NCI-H524 treated with DMSO at 0.1 percent for 48 hours (cell line): ENCODE measurements at regions not wholly inside any gene's neighbourhood (a gene's known extent, or its start where the extent isn't known, plus 50 kb on each side); places are given as distances from the start of the nearest gene placed in this dataset.
"Not testable (repeated sequence)": the region's sequence is repeated elsewhere in the genome, so short reads cannot be mapped to it uniquely, and the experiment has no call there.

Experiments used
- DNase-seq: peaks from one replicate; lab custom pipeline; 2025; lab: John Stamatoyannopoulos, UW

DNA sequence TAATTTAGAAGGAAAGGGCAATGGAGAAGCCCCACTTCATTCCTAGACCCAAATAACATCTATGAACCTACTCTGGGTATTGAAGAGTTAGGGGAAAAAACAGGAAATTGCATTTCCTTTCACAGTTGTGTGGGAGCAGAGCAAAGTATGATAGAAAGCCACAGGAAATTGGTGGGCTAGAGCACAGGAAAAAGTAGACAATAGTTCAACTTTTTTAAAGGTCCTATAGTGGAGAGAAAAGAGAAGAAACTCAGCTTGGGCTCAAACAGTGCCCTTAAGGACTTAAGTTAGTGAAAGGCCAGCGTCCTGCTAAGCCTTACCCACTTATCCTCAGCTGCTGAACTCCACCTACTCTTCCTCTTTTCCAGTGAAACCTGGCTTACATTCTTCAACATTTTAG is 258.1 kb downstream of the DPY19L2 start:
- DNase-seq: no peak

DNA sequence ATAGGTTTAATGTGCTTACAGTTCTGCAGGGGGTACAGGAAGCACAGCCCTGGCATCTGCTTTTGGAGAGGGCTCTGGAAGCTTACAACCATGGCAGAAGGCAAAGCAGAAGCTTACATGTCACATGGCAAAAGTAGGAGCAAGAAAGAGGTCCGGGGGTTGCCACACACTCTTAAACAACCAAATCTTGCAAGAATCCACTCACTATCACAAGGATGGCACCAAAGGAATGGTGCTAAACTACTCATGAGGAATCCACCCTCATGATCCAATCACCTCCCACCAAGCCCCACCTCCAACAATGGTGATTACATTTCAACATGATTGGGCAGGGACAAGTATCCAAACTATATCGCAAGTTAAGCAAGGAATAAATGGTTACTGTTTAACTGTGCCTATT is 255.8 kb upstream of the AVPR1A start:
- DNase-seq: no peak

DNA sequence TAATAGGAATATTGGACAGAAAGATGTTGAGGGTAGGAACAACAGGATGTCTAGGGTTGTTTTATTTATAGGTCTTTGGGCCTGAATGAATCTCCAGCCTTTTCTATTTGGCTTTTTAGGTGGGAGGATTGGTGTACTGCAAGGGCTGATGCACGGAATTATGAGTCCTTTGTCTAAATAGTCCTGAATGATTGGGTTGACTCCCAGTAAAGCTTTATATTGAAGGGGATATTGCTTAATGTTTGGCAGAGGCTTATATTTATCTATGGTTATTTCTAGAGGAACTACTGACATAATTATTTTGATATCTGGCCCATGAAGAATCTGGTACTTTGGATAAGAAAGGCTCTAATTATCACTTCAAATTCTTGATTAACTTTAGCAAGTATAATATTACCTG is 253.6 kb upstream of the AVPR1A start:
- DNase-seq: no peak

DNA sequence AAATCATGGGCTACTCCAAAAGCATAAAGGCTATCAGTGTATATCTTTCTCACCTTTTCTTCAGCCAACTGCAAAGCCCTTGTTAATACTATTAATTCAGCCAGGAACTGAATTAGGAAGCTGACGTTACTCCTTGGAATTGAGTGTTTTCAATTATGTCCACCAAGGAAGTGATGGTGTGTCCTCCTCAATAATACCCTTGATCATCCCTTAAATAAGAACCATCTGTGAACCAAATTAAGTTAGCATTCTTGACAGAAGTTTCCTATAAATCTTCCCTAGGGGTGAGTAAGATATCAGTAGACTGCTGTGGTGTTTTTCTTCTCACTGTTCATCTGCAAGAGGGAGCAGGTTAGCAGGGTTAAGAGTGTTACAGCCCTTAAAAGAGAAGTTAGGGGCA is 252.3 kb upstream of the AVPR1A start:
- no peak for DNase-seq

DNA sequence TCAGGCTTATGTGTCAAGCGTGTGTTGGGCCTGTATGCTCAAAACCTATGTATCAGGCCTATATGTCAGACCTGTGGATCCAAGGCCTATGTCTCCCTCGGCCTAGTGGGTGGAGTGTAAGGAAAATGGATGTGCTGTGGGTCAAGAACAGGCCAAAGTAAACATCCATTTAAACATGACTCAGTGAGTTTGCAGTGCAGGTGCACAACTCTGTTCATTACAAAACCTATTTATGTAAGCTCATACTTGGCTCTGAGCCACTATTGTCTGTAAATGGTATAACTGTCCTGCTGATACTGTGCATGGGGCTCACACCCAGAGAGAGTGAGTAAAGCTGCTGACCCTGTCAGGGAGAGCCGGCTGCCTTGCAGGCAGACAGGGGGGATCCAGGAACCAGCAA is 249.7 kb upstream of the AVPR1A start:
- no peak for DNase-seq

DNA sequence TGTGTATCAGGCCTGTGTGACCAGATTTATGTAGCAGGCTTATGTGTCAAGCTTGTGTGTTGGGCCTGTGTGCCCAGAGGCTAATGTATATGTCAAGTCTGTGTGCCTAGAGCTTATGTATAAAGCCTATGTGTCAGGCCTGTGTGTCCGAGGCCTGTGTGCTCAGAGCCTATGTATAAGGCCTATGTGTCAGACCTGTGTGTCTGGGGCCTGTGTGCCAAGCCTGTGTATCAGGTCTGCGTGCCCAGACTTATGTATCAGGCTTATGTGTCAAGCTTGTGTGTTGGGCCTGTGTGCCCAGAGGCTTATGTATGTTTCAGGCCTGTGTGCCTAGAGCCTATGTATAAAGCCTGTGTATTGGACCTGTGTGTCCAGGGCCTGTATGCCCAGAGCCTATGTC is 249.3 kb upstream of the AVPR1A start:
- DNase-seq: no peak

DNA sequence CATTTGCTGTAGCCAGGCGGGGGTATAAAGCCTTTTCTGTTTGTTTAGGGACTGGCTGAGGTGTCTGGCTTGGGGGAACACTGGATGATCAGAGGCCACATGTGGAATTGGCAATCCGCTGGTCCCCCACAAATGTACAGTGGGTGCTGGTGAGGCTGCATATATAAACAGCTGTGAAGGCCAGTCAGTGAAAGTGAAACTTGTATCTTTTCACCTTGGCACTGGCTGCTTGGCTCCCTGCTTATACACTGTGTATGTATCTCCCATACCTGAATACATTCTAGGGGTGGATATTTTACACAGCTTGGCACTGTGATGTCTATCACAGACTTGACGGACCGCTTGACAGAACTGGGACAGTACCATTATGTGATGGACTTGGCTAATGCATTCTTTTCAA is 246.8 kb upstream of the AVPR1A start:
- DNase-seq: no peak

DNA sequence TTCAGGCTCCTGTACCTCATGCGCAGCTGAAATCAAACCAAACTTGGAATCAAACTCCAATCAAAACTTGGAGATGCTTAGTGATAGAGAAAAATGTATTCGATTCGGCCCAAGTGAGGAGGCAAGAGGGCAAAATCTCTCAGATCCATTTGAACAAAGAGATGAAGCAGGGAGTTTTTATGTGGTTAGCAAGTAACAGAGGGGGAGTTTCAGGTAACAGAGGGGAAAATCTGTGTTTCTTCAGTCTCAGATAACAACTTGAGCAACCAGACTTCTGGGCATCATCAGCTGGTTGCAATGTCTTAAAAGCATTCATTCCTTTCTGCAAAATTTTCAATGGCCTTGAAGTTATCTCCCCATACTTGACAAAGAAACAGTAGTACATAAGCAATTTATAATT is 245.1 kb upstream of the AVPR1A start:
- no peak for DNase-seq

DNA sequence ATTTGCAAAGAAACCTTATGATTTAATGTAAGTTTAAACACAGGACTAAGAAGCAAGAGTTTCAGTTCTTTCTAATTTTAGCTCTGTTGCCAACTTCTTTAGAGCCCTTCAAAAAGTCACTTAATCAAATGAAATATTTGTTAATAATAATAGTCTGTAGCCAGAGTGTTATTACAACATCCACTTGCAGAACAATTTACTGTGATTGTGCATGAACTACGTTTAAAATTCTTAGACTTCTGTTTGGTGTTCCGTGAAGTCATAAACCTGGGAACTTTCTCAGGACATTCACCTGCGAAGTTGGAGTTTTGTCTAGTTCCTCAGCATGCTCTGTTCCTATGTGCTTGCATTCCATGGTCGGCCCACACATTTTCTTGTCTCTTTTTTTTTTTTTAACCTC is 244.0 kb upstream of the AVPR1A start:
- DNase-seq: no peak

DNA sequence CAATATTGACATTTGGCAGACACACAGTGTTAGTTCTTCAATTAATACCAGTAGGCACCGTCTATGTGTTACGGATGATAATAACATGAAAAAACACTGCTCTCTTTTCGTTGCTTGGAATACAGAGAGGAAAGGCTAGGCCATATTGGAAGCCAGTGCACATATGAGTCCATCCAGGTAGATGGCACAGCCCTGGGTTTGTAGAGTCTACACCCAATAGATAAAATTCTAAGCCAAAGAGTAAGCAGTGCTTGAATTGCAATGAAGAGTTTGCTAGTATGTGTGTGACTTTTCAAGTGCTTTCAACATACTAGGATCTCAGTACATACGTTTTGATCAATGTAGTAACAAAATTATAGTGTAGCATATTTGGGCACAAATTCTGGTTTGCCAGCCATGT is 243.3 kb upstream of the AVPR1A start:
- DNase-seq: no peak

DNA sequence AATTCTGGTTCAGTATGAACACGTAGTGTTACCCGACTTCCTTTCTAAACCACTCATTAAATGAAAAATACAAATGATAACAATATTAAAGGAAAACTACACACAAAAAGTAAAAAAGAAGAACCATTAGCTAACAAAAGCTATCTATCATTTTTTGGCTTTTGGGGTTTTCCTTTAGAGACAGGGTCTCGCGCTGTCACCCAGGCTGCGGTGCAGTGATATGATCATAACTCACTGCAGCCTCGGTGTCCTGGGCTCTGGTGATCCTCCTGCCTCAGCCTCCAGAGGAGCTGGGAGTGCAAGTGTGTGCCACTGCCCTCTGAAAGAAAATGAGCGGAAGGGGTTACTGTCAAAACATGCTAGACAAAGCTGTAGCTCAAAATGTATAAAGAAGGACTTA is 238.2 kb upstream of the AVPR1A start:
- no peak for DNase-seq

DNA sequence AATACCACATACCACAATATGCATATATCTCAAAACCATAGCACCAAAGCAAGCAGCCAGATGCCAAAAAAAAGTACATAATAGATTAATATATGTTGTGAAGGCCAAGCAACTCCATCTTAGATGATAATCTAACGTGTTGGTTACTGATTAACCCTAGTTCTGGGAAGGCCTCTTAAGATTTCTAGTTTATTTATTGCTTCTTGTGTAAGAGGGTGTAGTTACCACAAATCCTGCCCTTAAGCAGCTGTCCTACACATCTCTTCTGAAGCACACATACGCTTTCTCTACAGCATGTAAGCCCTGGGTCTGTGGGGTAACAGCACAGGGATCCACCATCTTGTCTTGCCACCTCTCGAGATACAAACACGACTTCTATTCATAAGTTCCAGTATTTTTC is 236.8 kb upstream of the AVPR1A start:
- DNase-seq: no peak

DNA sequence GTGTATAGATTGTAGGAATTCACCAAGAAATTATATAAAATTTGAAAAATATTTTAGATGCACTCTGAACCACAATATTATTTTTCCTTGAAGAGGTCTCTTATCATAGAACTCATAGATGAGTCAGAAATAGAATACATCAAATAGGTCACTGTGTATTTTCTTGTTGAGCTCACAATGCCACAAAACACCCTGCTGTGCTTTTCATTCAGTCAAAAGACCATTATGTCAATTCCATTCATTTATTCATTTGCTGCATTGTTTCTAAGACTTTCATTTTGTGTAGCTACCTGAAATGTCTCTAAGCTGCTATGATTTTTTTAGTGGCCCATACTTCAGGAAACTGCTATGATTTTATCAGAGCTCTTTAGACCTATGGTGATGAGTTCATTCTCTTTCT is 231.9 kb upstream of the AVPR1A start:
- no peak for DNase-seq

DNA sequence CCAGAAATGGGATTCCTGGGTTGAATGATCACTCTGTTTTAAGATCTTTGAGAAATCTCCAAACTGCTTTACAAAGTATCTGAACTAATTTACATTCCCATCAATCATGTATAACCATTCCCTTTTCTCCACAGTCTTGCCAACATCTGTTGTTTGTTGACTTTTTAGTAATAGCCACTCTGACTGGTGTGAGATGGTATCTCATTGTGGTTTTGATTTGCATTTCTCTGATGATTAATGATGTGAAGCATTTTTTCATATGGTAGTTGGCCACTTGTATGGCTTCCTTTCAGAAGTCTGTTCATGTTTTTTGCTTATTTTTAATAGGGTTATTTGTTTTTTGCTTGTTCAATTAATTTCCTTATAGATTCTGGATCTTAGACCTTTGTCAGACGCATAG is 211.8 kb upstream of the AVPR1A start:
- DNase-seq: no peak

DNA sequence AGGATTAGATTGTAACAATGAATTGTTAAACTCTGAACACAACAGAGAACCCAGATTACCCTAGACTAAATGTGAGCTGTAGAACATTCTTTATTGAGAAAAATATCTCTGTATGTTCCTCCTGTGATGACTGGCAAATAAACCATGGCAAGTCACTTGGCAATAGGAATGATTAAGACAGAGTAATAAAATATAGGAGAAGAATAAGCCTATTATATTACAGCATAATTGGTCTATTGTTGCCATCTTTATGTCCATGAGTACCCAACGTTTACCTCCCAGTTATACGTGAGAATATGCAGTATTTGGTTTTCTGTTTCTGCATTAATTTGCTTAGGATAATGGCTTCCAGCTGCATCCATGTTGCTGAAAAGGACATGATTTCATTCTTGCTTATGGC is 211.2 kb upstream of the AVPR1A start:
- no peak for DNase-seq

DNA sequence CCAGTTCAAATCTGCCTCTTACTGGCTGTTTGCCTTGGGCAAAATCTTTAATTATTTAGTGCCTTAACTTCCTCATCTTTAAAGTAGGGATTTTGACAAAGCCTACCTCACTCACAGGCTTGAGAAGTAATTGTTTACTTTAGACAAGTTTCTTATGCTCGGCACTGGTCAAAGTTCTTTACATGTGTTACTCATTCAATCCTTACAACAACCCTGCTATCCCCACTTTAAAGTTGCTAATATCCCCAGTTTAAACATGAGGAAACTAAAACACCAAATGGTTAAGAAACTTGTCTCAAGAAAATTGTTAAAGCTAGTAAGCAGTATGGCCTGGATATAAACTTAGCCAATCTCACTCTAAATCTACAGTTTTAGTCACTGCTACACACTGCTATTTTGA is 204.0 kb upstream of the AVPR1A start:
- DNase-seq: no peak

DNA sequence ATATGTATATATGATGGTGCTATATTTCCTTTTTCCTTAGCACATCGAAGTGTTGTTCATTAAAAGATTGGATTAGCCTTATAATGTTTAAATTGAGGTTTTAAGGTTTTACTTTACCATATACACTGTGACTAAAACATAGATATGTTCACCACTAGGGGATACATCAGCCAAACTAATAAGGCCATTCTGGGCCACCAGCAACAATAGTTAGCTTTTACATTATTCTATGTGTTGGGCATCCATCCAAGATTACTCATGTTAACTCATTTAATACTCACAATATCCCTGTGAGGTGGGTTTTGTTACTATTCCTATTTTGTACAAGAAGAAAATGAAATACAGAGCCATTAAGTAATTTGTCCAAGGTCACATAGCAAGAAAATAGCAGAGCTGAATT is 202.6 kb upstream of the AVPR1A start:
- DNase-seq: no peak

DNA sequence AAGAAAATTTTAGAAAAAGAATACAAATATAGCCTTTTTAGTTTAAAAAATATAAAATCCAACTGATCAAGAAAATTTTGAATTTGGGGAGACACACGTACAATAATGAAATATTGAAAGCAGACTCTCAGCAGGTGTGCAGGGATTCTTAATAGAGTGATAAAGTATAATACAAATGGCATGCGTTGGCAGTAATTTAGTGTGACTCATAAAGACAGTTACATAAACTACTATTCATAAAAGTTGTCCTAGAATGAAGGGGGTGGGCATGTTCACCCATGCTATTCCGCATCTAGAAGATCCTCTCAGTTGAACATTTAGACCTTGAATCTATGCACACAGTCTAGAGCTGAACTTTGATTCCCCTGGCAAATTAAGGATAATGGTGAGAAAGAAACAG is 200.4 kb upstream of the AVPR1A start:
- DNase-seq: no peak

DNA sequence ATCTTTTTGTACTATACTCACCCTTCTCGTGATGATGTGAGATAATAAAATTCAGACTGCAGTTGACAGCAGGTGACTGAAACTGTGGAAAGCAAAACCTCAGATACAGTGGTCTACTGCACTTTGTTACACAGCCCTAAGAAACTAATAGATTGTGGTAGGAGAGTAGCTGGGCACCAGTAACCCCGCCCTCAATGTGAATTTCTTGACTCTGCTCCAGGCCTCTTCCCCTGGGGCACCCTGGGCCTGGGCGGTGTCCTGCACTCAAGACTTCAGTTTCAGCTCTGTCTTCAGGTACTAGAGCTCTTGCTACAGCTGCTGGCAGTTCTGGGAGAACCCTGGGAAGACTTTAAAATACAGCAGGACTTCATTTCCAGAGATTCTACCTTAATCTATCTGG is 197.6 kb upstream of the AVPR1A start:
- no peak for DNase-seq

DNA sequence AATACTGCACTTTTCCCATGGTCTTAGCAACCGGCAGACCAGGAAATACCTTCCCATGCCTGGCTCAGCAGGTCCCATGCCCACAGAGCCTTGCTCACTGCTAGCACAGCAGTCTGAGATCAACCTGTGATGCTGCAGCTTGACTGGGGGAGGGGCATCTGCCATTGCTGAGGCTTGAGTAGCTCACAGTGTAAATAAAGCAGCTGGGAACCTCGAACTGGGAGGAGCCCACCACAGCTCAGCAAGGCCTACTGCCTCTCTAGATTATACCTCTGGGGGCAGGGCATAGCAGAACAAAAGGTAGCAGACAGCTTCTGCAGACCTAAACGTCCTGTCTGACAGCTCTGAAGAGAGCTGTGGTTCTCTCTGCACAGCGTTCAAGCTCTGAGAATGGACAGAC is 186.2 kb upstream of the AVPR1A start:
- not testable (repeated sequence) for DNase-seq

DNA sequence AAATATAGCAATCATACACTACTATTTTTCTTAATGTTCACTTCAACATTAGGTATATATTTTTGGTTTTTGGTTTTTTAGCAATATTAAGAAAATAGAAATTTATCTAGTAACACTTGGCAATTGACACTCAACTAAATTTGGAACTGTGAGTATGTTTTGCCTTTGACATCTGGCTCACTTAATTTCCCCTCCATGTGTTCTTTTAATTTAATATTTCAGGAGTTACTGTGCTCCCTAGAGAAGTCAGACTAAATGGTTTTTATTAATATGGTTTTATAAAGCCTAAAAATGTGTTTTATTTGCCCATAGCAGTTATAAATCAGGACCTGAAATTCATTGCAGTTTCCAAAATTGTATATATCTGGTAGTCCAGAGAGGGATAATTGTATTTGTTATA is 175.3 kb upstream of the AVPR1A start:
- DNase-seq: no peak

DNA sequence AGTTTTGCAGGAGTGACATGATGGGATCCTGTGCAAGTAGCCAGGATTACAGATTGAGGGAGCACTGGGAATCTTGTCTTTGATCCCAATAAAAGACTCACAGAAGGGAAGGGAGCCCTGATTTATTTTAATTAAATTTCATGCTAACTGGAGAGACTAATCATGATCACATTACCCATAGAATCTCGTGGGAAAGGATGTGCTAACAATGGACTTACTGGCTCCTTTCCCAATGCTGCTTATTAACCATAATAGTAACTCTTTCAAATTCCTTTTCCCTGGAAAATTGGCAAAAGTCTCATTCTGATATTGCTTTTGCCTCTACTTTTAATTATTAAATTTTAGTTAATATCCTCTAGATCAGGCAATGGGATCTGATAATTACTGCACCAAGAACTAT is 174.8 kb upstream of the AVPR1A start:
- no peak for DNase-seq

DNA sequence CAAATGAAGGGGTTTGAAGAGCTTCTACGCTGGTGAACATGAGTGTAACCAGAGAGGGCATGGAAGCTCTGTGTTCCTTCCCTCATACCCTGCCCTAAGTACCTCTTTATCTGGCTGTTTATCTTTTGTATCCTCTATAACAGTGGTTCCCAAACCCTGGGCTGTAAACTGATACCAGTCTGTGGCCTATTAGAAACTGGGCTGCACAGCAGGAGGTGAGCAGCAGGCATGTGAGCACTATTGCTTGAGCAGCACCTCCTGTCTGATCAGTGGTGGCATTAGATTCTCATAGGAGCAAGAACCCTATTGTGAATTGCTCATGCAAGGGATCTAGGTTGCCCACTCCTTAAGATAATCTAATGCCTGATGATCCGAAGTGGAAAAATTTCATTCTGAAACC is 172.9 kb upstream of the AVPR1A start:
- no peak for DNase-seq

DNA sequence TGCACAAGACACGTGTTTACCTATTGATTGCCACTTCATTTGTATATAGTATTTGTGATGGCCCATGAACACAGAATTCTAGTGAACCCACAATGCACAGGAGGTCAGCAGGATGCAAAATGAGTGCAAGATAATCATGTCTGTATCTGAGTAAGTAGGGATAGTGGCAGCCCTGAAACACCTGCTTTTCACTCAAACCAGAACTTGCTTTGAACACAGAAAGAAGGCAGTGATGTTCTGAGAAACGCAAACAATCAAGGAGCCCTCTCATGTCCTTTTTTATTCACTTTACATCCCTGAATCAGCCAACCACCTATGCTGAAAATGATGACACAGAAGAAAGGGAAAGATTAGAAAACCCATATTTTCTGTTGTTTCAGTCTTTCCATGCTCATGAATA is 170.4 kb upstream of the AVPR1A start:
- no peak for DNase-seq

DNA sequence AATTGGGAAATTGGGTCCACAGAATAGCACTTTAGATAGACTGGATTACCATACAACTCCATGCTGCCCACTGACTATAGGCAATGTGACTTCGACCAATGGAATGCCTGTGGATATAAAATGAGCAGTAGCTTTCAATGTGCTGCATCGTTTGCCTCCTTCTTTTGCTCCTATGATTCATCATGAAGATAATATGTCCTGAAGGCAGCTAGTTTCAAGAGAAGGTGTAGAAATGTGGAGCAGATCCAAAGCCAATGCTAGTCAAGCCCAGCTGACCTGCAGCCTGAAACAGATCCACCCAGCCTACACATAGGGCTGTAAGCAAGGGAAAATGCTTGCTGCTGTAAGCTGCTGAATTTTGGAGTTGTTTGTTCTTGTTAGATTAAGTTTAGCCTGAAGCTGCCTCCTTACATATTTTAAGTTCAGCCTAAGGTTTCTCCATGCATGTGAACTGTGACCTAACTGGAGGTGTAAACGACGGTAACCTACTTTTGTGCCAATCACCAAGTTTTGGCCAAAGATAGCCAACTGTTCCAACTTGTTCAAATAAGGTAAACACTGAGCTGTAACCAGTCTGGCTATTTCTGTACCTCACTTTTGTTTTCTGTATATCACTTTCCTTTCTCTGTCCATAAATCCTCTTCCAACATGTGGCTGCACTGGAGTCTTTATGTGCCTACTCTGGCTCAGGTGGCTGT is 169.1 kb upstream of the AVPR1A start:
- no peak for DNase-seq
